Neural cell (in vitro differentiated cells): ENCODE measurements at regions not wholly inside any gene's neighbourhood (a gene's known extent, or its start where the extent isn't known, plus 50 kb on each side); places are given as distances from the start of the nearest gene placed in this dataset.

ENCODE experiments used
- H2AFZ ChIP-seq: fragments of 200-600, 300-800 bp; sonication (generic), shearing (Covaris generic); 2 replicates; pipeline ENCODE4 v1.6.0; 2014; ENCODE audit warnings: low read depth, mild to moderate bottlenecking, antibody characterized with exemption, low read length, moderate library complexity
- H3F3A ChIP-seq: fragments of 200-600 bp; shearing (Covaris generic); 2 replicates; pipeline ENCODE4 v1.6.1; 2016; ENCODE audit warnings: mild to moderate bottlenecking, moderate library complexity, mixed read lengths, antibody characterized with exemption, low read length; ENCODE audit not compliant: insufficient read depth, poor library complexity, severe bottlenecking
- H3K27ac ChIP-seq: fragments of 200-600, 300-800 bp; sonication (generic), shearing (Covaris generic); 2 replicates; pipeline ENCODE4 v1.5.1; 2014; ENCODE audit warnings: mild to moderate bottlenecking, low read length, moderate library complexity
- H3K27me3 ChIP-seq: fragments of 300-800, 200-600 bp; sonication (generic), shearing (Covaris generic); 2 replicates; pipeline ENCODE4 v1.6.0; 2014; ENCODE audit warnings: mild to moderate bottlenecking, low read depth, low read length, moderate library complexity; ENCODE audit not compliant: insufficient read depth
- H3K36me3 ChIP-seq: fragments of 300-800, 200-600 bp; sonication (generic), shearing (Covaris generic); 2 replicates; pipeline ENCODE4 v1.5.1; 2014; ENCODE audit warnings: mild to moderate bottlenecking, antibody characterized with exemption, low read length, moderate library complexity; ENCODE audit not compliant: insufficient read depth
- H3K4me2 ChIP-seq: fragments of 300-800, 200-600 bp; sonication (generic), shearing (Covaris generic); 2 replicates; pipeline ENCODE4 v1.6.0; 2014; ENCODE audit warnings: mild to moderate bottlenecking, low read length
- H3K4me3 ChIP-seq: fragments of 300-800, 200-600 bp; sonication (generic), shearing (Covaris generic); 2 replicates; pipeline ENCODE4 v1.5.1; 2014; ENCODE audit warnings: mild to moderate bottlenecking, low read length, moderate library complexity
- H3K79me2 ChIP-seq: fragments of 200-600 bp; shearing (Covaris generic); replicated peaks from 2 replicates; pipeline ENCODE4 v1.6.0; 2014; ENCODE audit warnings: mild to moderate bottlenecking, low read length, moderate library complexity; ENCODE audit not compliant: insufficient read depth
- H3K9ac ChIP-seq: fragments of 300-800, 200-600 bp; sonication (generic), shearing (Covaris generic); 2 replicates; pipeline ENCODE4 v1.6.1; 2016; ENCODE audit warnings: mild to moderate bottlenecking, low read length, mixed read lengths
- H3K9me2 ChIP-seq: fragments of 200-600 bp; shearing (Covaris generic); 2 replicates; pipeline ENCODE4 v1.6.1; 2016; ENCODE audit warnings: mild to moderate bottlenecking, low read length, mixed read lengths; ENCODE audit not compliant: insufficient read depth
- H3K9me3 ChIP-seq: fragments of 200-600, 300-800 bp; sonication (generic), shearing (Covaris generic); 2 replicates; pipeline ENCODE4 v1.6.1; 2016; ENCODE audit warnings: mild to moderate bottlenecking, mixed run types, low read length, moderate library complexity, mixed read lengths
- H4K20me1 ChIP-seq: fragments of 200-600 bp; shearing (Covaris generic); 2 replicates; pipeline ENCODE4 v1.6.1; 2016; ENCODE audit warnings: mild to moderate bottlenecking, mixed run types; ENCODE audit not compliant: insufficient read depth
- EP300 ChIP-seq: fragments of 450-650 bp; conservative IDR thresholded peaks from 2 replicates; pipeline ENCODE4 v1.6.1; 2014; ENCODE audit warnings: antibody characterized with exemption, mild to moderate bottlenecking, moderate library complexity; ENCODE audit not compliant: poor library complexity, severe bottlenecking
- EZH2 ChIP-seq: fragments of 200-600, 300-800 bp; shearing (Covaris generic), sonication (generic); IDR thresholded peaks from 2 replicates; pipeline ENCODE4 v1.6.1; 2014; ENCODE audit warnings: antibody characterized with exemption, low read length, borderline replicate concordance, mild to moderate bottlenecking; ENCODE audit not compliant: insufficient read depth, poor library complexity, severe bottlenecking
- MXI1 ChIP-seq: fragments of 450-650 bp; conservative IDR thresholded peaks from 2 replicates; pipeline ENCODE4 v1.6.1; 2014; ENCODE audit warnings: antibody characterized with exemption, mild to moderate bottlenecking; ENCODE audit not compliant: poor library complexity, severe bottlenecking
- POLR2AphosphoS5 ChIP-seq: IDR thresholded peaks from 2 replicates; pipeline ENCODE4 v1.6.1; 2012
- RAD21 ChIP-seq: fragments of 450-650 bp; conservative IDR thresholded peaks from 2 replicates; pipeline ENCODE4 v1.6.1; 2014; ENCODE audit warnings: antibody characterized with exemption, mild to moderate bottlenecking, moderate library complexity
- SMC3 ChIP-seq: fragments of 450-650 bp; conservative IDR thresholded peaks from 2 replicates; pipeline ENCODE4 v1.6.1; 2014; ENCODE audit warnings: antibody characterized with exemption, mild to moderate bottlenecking, moderate library complexity; ENCODE audit not compliant: poor library complexity
- TAF1 ChIP-seq: IDR thresholded peaks from 2 replicates; pipeline ENCODE4 v1.6.1; 2012; ENCODE audit warnings: low read depth
- TF ChIP-seq, protein P1 (sequence below): fragments of 450-650 bp; IDR thresholded peaks from 2 replicates; pipeline ENCODE4 v1.5.1; 2014; ENCODE audit warnings: antibody characterized with exemption, mild to moderate bottlenecking, moderate library complexity; ENCODE audit not compliant: poor library complexity, severe bottlenecking
- TF ChIP-seq, protein P2 (sequence below): IDR thresholded peaks from 2 replicates; pipeline ENCODE4 v1.6.1; 2012; ENCODE audit warnings: borderline replicate concordance

DNA sequence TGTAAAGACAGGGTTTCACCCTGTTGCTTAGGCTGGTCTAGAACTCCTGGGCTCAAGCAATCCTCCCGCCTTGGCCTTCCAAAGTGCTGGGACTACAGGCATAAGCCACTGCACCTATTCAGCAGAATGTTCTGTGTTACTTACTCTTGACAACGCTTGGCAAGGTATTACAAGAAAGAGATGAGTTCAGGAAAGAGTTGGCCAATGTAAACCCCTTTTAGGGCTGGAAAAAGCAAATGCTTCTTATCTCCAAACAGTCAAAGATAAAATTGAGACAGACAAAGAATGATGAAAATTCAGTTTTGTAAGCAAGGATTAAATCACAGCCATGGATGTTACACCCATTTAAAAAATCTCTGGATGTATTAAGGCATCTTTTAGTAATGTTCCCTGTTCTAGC is 114.0 kb upstream of the PODXL start:
- Histone ChIP-seq H4K20me1 (no peaks in the 10 kb centered on the region), H3K27ac (no peak overlapping the region), H2AFZ (no peak overlapping the region), H3K4me2 (no peak overlapping the region), H3K9me2 (no peaks in the 10 kb centered on the region), H3K4me3 (no peak overlapping the region), H3K36me3 (no peaks in the 10 kb centered on the region), H3F3A (no peaks in the 10 kb centered on the region), H3K9me3 (no peaks in the 10 kb centered on the region), H3K79me2 (no peaks in the 10 kb centered on the region), H3K9ac (no peak overlapping the region), H3K27me3 (no peaks in the 10 kb centered on the region)
- TF ChIP-seq EP300 = no peak
- no peak for TF ChIP-seq POLR2AphosphoS5
- TF ChIP-seq SMC3 = no peak

DNA sequence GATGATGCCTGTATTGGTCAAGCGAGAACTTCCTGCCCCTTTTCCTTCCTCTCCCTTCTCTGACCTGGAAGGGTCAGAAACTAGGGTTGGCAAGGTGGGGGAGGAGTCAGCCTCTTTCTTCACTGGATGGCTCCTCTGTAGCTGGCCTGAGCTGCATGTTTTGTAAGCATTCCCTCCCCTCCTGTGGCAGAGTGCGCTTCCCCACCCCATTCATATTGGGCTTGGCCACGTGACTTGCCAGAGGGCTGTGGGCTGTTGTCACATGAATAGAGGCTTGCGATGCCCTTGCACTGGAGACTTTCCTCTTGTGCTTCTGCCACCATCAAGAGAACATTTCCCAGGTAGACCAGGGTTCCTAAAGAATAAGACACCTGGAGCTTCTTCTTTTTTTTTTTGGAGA is 111.3 kb upstream of the PODXL start:
- Histone ChIP-seq H2AFZ (no peak overlapping the region), H3K79me2 (no peaks in the 10 kb centered on the region), H3K9me3 (no peaks in the 10 kb centered on the region), H3K4me3 (no peak overlapping the region), H3K27ac (no peak overlapping the region), H3K36me3 (no peaks in the 10 kb centered on the region), H3K9ac (no peak overlapping the region), H4K20me1 (no peaks in the 10 kb centered on the region), H3K27me3 (no peaks in the 10 kb centered on the region), H3K4me2 (no peak overlapping the region), H3F3A (no peaks in the 10 kb centered on the region), H3K9me2 (no peaks in the 10 kb centered on the region)
- no peak for TF ChIP-seq EP300
- no peak for TF ChIP-seq POLR2AphosphoS5
- TF ChIP-seq, protein P1, sequence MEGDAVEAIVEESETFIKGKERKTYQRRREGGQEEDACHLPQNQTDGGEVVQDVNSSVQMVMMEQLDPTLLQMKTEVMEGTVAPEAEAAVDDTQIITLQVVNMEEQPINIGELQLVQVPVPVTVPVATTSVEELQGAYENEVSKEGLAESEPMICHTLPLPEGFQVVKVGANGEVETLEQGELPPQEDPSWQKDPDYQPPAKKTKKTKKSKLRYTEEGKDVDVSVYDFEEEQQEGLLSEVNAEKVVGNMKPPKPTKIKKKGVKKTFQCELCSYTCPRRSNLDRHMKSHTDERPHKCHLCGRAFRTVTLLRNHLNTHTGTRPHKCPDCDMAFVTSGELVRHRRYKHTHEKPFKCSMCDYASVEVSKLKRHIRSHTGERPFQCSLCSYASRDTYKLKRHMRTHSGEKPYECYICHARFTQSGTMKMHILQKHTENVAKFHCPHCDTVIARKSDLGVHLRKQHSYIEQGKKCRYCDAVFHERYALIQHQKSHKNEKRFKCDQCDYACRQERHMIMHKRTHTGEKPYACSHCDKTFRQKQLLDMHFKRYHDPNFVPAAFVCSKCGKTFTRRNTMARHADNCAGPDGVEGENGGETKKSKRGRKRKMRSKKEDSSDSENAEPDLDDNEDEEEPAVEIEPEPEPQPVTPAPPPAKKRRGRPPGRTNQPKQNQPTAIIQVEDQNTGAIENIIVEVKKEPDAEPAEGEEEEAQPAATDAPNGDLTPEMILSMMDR = no peak
- TF ChIP-seq EZH2 = no peak
- TF ChIP-seq TAF1 = no peak
- TF ChIP-seq SMC3 = no peak
- no peak for TF ChIP-seq RAD21
- no peak for TF ChIP-seq MXI1

DNA sequence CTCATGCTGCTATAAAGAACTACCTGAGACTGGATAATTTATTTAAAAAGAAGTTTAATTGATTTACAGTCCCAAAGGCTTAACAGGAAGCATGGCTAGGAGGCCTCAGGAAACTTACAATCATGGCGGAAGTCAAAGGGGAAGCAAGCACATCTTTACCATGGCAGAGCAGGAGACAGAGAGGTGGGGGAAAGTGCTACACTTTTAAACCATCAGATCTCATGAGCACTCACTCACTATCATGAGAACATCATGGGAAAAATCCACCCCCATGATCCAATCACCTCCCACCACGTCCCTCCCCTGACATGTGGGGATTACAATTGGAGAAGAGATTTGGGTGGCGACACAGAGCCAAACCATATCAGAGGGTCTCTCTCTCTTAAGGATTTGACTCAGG is 108.6 kb upstream of the PODXL start:
- no peak for TF ChIP-seq TAF1
- TF ChIP-seq SMC3 = no peak
- no peak for TF ChIP-seq POLR2AphosphoS5
- TF ChIP-seq MXI1 = no peak
- no peak for TF ChIP-seq RAD21
- no peak for TF ChIP-seq EZH2
- TF ChIP-seq, protein P2, sequence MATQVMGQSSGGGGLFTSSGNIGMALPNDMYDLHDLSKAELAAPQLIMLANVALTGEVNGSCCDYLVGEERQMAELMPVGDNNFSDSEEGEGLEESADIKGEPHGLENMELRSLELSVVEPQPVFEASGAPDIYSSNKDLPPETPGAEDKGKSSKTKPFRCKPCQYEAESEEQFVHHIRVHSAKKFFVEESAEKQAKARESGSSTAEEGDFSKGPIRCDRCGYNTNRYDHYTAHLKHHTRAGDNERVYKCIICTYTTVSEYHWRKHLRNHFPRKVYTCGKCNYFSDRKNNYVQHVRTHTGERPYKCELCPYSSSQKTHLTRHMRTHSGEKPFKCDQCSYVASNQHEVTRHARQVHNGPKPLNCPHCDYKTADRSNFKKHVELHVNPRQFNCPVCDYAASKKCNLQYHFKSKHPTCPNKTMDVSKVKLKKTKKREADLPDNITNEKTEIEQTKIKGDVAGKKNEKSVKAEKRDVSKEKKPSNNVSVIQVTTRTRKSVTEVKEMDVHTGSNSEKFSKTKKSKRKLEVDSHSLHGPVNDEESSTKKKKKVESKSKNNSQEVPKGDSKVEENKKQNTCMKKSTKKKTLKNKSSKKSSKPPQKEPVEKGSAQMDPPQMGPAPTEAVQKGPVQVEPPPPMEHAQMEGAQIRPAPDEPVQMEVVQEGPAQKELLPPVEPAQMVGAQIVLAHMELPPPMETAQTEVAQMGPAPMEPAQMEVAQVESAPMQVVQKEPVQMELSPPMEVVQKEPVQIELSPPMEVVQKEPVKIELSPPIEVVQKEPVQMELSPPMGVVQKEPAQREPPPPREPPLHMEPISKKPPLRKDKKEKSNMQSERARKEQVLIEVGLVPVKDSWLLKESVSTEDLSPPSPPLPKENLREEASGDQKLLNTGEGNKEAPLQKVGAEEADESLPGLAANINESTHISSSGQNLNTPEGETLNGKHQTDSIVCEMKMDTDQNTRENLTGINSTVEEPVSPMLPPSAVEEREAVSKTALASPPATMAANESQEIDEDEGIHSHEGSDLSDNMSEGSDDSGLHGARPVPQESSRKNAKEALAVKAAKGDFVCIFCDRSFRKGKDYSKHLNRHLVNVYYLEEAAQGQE = no peak
- TF ChIP-seq, protein P1 = no peak
- no peak for TF ChIP-seq EP300
- Histone ChIP-seq H3K9me2 (no peaks in the 10 kb centered on the region), H3K27ac (no peak overlapping the region), H3K9ac (no peak overlapping the region), H3K79me2 (no peaks in the 10 kb centered on the region), H3K36me3 (no peaks in the 10 kb centered on the region), H3K4me3 (no peak overlapping the region), H4K20me1 (no peaks in the 10 kb centered on the region), H3K27me3 (no peaks in the 10 kb centered on the region), H2AFZ (no peak overlapping the region), H3K9me3 (no peaks in the 10 kb centered on the region), H3K4me2 (no peak overlapping the region), H3F3A (no peaks in the 10 kb centered on the region)
